Stimulated activated CD8-positive, alpha-beta memory T cell treated with anti-CD3 and anti-CD28 coated beads, Interleukin-7, amount 100 ng/mL, for 1 hour (primary cell): ENCODE measurements at regions not wholly inside any gene's neighbourhood (a gene's known extent, or its start where the extent isn't known, plus 50 kb on each side); places are given as distances from the start of the nearest gene placed in this dataset.
"Not testable (repeated sequence)": the region's sequence is repeated elsewhere in the genome, so short reads cannot be mapped to it uniquely, and the experiment has no call there.

Experiments
- DNase-seq, 2 donors: peaks; one replicate each; pipeline ENCODE4 v3.0.0-alpha.2; 2020; ENCODE audit warnings: low read depth in 2 of 2

DNA sequence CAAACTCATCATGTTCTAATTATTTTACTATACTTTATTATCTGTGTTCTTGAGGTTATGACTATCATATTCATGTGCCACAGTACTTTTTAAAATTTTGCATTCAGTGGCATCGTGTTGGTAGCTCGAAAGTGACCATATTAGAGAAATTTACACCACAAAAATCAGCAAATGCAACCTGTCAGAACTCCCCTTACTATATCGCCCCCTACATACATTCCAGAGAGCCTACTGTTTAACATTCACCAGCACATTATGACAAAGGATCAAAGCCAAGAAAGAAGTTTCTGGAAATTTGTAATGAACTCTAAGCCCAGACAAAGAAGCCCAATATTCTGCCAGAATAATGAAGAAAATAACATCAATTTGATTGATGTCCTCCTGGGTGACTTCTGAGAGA is 909.3 kb downstream of the LTN1 start:
- no peak for DNase-seq

GRCh38 chr21:28078126-28078525 is 914.6 kb downstream of the LTN1 start:
- no peak for DNase-seq

- no peak for DNase-seq
Measured at GRCh38 chr21:28074676-28075075, 918.0 kb downstream of the LTN1 start.

DNA sequence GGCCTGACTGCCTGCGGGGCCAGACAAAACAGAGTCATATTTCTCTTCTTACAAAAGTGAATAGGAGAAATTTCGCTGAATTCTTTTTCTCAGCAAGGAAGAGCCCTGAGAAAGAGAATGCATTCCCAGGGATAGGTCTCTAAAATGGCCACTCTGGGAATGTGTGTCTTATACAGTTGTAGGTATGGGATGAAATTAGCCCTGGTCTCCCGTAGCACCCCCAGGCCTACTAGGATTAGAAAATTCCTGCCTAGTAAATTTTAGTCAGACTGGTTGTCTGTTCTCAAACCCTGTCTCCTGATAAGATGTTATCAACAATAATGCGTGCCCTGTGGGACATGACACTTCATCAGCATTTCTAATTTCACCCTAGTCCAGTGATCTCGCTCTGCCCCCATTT is 920.1 kb downstream of the LTN1 start:
- no peak for DNase-seq

GRCh38 chr21:28069450-28069923 is 923.2 kb downstream of the LTN1 start:
- DNase-seq, result no peak

DNA sequence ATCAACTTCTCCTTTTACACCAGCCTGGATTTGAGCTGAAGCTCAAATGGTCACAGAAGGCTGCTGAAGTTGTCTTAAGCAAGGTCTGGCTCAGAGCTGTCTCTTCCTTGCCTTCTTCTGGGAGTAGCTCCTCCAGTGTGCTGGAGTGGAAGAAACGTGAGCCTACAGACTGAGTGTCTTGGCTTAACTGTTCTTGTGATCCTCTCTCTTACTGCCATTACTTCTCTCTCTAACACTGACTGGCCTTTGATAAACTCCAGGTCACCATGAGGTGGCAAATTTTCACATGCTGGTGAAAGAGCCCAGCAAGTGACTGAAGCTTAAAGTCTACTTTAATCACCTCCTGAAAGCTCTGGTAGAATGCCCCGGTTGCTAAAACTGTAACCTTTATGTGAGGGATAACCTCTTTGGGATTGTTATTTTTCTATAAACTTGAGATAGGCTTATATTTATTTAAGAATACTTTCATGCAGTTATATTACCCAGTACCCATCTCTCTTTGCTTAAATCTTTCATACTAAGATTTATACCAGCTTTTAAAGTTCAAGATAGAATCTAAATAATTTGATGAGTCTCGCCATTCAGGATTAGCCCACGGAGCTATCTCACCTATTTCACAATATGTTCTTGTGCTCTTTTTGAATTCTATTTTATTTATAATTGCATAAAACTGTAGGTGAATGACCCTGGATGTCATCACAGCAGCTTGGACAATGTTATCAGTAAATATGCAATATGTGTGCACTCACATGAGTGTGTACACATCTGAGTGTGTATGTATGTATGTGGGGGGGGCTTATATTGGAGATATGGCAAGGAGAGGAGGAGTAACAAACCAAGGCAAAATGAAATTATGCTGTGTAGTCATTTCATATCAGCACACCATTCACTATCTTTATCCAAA is 924.0 kb downstream of the LTN1 start:
- DNase-seq, result no peak

GRCh38 chr21:28066596-28067387 is 925.9 kb downstream of the LTN1 start:
- DNase-seq, result no peak

DNA sequence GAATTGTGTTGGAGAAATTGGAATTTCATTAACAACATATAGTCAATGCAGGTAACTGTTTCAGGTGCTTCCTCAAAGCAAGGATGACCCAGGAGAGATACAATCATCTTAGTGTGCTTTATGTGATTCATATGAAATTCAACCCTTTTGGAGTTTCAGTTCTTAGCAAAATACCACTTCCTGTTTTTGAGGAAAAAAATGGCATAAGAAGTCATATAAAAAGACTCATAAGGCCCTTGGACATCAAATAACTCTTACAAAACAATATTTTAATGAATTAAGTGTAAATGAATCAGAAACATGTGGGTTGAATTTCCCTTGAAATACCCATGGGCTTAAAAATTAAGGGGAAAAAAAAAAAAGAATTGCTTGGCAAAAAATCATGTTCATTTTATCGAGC is 926.6 kb downstream of the LTN1 start:
- no peak for DNase-seq

- DNase-seq, result no peak
Measured at GRCh38 chr21:28063241-28064216, 929.1 kb downstream of the LTN1 start.

DNA sequence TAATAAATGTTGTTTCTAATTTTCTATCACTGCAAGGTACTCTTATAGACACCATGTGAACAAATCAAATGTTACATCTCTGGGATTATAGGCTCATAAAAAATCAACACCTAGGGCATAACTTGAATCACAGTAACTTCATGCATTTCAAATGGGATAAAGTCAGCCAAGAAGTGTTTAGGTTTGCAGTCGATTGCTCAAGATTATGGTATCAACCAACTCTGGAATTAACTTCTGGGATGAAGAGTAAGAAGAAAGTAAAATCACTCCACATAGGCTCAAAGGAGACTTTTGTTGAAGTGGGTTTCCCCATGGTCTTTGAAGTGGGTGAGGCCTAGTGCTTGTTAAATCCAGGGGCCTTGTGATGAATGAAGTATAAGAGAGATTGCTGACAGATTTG is 939.7 kb downstream of the LTN1 start:
- DNase-seq, result not testable (repeated sequence)

- not testable (repeated sequence) for DNase-seq
Measured at GRCh38 chr21:28051649-28052048, 941.0 kb downstream of the LTN1 start.

- not testable (repeated sequence) for DNase-seq
Measured at GRCh38 chr21:28035692-28036091, 957.0 kb downstream of the LTN1 start.

DNA sequence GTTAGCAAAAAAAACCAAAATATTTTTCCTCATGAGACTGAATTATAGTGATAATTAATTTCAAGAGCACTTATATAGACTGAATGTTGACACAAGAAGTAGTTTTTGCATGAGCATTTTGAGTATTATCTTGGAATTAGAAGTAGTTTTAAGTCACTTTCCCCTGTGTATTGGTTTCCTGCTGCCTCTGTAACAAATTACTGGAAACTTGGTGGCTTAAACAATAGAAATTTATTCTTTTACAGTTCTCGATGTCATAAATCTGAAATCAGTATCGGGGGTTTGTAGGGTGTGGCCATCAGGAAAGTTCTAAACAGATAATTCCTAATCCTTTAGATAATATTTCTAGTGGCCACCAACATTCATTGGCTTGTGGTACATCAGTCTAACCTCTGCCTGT is 957.8 kb downstream of the LTN1 start:
- not testable (repeated sequence) for DNase-seq

- not testable (repeated sequence) for DNase-seq
Measured at GRCh38 chr21:28034334-28034733, 958.3 kb downstream of the LTN1 start.

DNA sequence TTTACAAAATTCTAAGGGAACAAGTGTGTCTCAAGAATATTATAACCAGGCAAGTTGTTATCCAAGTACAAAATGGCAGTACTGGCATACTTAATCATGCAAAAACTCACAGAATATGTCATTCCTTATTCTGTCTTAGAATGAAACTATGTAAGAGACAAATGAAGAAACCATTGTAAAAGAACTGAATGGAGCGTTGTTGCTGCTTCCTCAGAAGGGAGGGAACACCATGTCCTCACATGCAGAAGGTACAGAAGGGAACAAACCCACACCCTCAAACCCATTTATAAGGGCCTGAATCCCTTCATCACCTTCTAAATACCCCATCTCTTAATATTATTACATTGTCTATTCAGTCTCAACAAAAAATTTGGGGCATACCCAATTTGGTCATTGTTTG is 960.0 kb downstream of the LTN1 start:
- not testable (repeated sequence) for DNase-seq

DNA sequence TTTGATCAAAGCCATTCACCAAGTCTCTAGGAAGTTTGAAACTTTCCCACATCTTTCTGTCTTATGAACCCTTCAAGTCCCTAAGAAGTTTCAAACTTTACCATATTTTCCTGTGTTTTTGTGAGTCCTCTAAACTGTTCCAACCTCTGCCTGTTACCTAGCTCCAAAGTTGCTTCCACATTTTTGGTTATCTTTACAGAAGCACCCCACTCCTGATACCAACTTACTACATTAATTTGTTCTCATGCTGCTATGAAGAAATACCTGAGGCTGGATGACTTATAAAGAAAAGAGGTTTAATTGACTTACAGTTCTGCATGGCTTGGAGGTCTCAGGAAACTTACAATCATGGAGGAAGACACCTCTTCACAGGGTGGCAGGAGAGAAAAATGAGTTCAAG is 961.6 kb downstream of the LTN1 start:
- not testable (repeated sequence) for DNase-seq

- DNase-seq, result no peak
Measured at GRCh38 chr21:28025111-28025510, 967.6 kb downstream of the LTN1 start.

DNA sequence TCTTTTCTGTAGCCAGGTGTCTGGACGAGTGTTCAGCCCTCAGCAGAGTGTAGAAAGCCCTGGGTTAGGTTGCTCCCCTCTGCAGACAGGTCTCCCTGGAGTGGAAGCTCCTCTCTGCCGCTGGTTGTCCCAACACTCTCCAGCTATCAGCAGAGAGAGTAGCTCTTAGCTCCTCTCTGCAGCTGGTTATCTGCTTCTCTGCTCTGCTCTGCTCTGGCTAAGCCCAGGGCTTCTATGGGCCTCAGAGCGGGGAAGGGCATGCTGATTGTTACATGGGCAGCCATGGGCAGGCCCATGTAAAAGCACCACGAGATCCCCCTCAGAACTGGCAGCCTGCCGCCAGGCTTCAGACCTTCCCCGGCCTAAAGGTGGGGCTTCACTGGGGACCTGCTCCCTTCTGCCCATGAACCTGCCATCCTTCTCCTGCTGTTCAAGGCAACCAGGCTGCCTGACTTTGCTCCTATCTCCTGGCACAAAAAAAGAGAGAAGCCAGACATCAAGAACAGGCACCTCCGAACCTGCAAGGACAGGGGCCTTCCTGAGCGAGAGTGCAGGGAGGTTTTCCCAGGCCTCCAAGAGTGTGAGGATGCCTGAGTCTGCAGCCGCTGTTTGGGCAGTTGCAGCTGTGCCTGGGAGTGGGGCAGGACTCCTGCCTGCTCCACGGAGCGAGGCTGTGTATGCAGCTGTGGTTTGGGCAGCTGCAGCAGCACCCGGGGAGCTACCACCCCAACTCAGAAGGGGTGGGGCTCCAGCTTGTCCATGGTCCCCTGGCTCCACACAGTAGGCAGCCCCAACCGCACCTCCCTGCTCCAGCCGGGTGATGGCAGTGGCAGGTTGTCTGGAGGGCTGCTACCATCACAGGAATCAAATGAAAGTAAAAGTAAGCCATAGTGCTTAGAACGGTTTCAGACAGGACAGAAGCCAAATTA is 973.7 kb downstream of the LTN1 start:
- DNase-seq, result no peak

- no peak for DNase-seq
Measured at GRCh38 chr21:28018213-28018612, 974.5 kb downstream of the LTN1 start.

GRCh38 chr21:28016571-28016970 is 976.1 kb downstream of the LTN1 start:
- DNase-seq, result no peak
